A549 (cell line): ENCODE measurements at regions not wholly inside any gene's neighbourhood (a gene's known extent, or its start where the extent isn't known, plus 50 kb on each side); places are given as distances from the start of the nearest gene placed in this dataset.

ENCODE experiments used
- ATAC-seq, 2 experiments: fragments of 200-7000 bp in 1 of 2; fragments of >200 bp in 1 of 2; cut with Nextera tagmentation in 1 of 2; cut with Tn5 transposase in 1 of 2; 3 replicates each; pipeline versions ENCODE4 v1.8.0 to v1.9.1; 2018 to 2020; ENCODE audit warnings: mild to moderate bottlenecking in 1 of 2, moderate library complexity in 1 of 2
- CTCF ChIA-PET: fragments of 300-600 bp; sonication (Branson Sonifier 250); formaldehyde crosslinking; extraction: SDS; loops from one replicate; lab custom pipeline; 2021; ENCODE audit warnings: antibody characterized with exemption, inconsistent platforms; lab: Yijun Ruan, JAX
- POLR2A ChIA-PET: fragments of 350-600 bp; formaldehyde crosslinking; extraction: SDS; loops from one replicate; lab custom pipeline; 2021; ENCODE audit warnings: antibody characterized with exemption, inconsistent platforms; lab: Yijun Ruan, JAX
- DNase-seq, 2 experiments: peaks; one replicate each; pipeline versions ENCODE4 v3.0.0 to v3.0.0-alpha.2; 2011 to 2016; ENCODE audit warnings: low read depth in 1 of 2, low spot score in 1 of 2
- FAIRE-seq: peaks from 2 replicates; lab custom pipeline; 2011; peaks lifted over from hg19 to GRCh38; lab: Jason Lieb, UNC
- H3K27ac ChIP-seq, 2 experiments: fragments of >200 bp; sonication (Bioruptor Twin); formaldehyde crosslinking; 3 replicates each; pipeline ENCODE4 v1.5.1; 2016 to 2017
- H3K4me1 ChIP-seq: fragments of >200 bp; sonication (Bioruptor Twin); formaldehyde crosslinking; 3 replicates; pipeline ENCODE4 v1.6.1; 2016
- H3K4me2 ChIP-seq: fragments of >200 bp; sonication (Bioruptor Twin); formaldehyde crosslinking; 3 replicates; pipeline ENCODE4 v1.6.1; 2016
- H3K4me3 ChIP-seq: fragments of >200 bp; sonication (Bioruptor Twin); formaldehyde crosslinking; 3 replicates; pipeline ENCODE4 v1.5.1; 2016
- H3K9me3 ChIP-seq: fragments of >200 bp; sonication (Bioruptor Twin); formaldehyde crosslinking; 3 replicates; pipeline ENCODE4 v1.6.1; 2016
- BHLHE40 ChIP-seq: IDR thresholded peaks from 2 replicates; pipeline ENCODE4 v1.6.1; 2012; ENCODE audit warnings: low read depth, low read length, inconsistent platforms
- CBX8 ChIP-seq: fragments of 200-600 bp; sonication (generic); IDR thresholded peaks from 2 replicates; pipeline ENCODE4 v1.6.1; 2016
- CHD2 ChIP-seq: fragments of 150-350 bp; IDR thresholded peaks from 2 replicates; pipeline ENCODE4 v1.6.1; 2014; ENCODE audit warnings: low read length; ENCODE audit not compliant: partially characterized antibody
- EHF ChIP-seq: fragments of 250-450 bp; sonication (Bioruptor Pico); IDR thresholded peaks from 2 replicates; pipeline ENCODE4 v1.5.0; 2020; ENCODE audit warnings: mild to moderate bottlenecking
- ESRRA ChIP-seq: fragments of 150-350 bp; IDR thresholded peaks from 2 replicates; pipeline ENCODE4 v1.6.1; 2014; ENCODE audit warnings: mild to moderate bottlenecking, low read length, borderline replicate concordance
- FOSB ChIP-seq: fragments of 250-450 bp; sonication (Bioruptor Pico); IDR thresholded peaks from 2 replicates; pipeline ENCODE4 v1.5.0; 2020; ENCODE audit warnings: mild to moderate bottlenecking, moderate library complexity
- FOXS1 ChIP-seq: fragments of 250-450 bp; sonication (Bioruptor Pico); IDR thresholded peaks from 2 replicates; pipeline ENCODE4 v1.5.0; 2020; ENCODE audit warnings: mild to moderate bottlenecking, moderate library complexity
- HDAC2 ChIP-seq: fragments of 200-600 bp; sonication (generic); IDR thresholded peaks from 2 replicates; pipeline ENCODE4 v1.6.1; 2016
- HEYL ChIP-seq: fragments of 250-450 bp; sonication (Bioruptor Pico); IDR thresholded peaks from 2 replicates; pipeline ENCODE4 v1.8.0; 2021; ENCODE audit warnings: mild to moderate bottlenecking, moderate library complexity
- HOXB5 ChIP-seq: fragments of 250-450 bp; sonication (Bioruptor Pico); IDR thresholded peaks from 2 replicates; pipeline ENCODE4 v1.5.0; 2020; ENCODE audit warnings: mild to moderate bottlenecking, moderate library complexity
- JUNB ChIP-seq: fragments of >200 bp; sonication (Bioruptor Twin); formaldehyde crosslinking; IDR thresholded peaks from 2 replicates; pipeline ENCODE4 v1.6.1; 2016
- MYC ChIP-seq: IDR thresholded peaks from 2 replicates; pipeline ENCODE4 v1.6.1; 2012; ENCODE audit warnings: mild to moderate bottlenecking, inconsistent platforms, low read length, improper control_type of control experiment, borderline replicate concordance
- NR3C1 ChIP-seq: fragments of >200 bp; sonication (Bioruptor Twin); formaldehyde crosslinking; IDR thresholded peaks from 3 replicates; pipeline ENCODE4 v1.6.1; 2017
- PHF8 ChIP-seq: fragments of 200-600 bp; sonication (generic); IDR thresholded peaks from 2 replicates; pipeline ENCODE4 v1.6.1; 2016; ENCODE audit warnings: low read depth, mild to moderate bottlenecking, antibody characterized with exemption, moderate library complexity, borderline replicate concordance
- RARB ChIP-seq: fragments of 250-450 bp; sonication (Bioruptor Pico); IDR thresholded peaks from 2 replicates; pipeline ENCODE4 v1.8.0; 2021; ENCODE audit warnings: mild to moderate bottlenecking, moderate library complexity
- RCOR1 ChIP-seq: fragments of 150-350 bp; IDR thresholded peaks from 2 replicates; pipeline ENCODE4 v1.6.1; 2014; ENCODE audit warnings: antibody characterized with exemption, low read length, low read depth
- RFX5 ChIP-seq: fragments of 450-650 bp; IDR thresholded peaks from 2 replicates; pipeline ENCODE4 v1.7.1; 2014; ENCODE audit warnings: antibody characterized with exemption, mild to moderate bottlenecking, moderate library complexity
- TP53 ChIP-seq: fragments of 250-450 bp; sonication (Bioruptor Pico); IDR thresholded peaks from 2 replicates; pipeline ENCODE4 v1.5.0; 2021; ENCODE audit warnings: mild to moderate bottlenecking, moderate library complexity
- ZNF302 ChIP-seq: fragments of 250-450 bp; sonication (Bioruptor Pico); IDR thresholded peaks from 2 replicates; pipeline ENCODE4 v1.9.0; 2021; ENCODE audit warnings: inconsistent platforms, mild to moderate bottlenecking, moderate library complexity
- WGBS: methylation state at CpG from one replicate; pipeline ENCODE4 v1.1.6; 2017; ENCODE audit errors: missing lambda C conversion rate; 5-methylcytosine and 5-hydroxymethylcytosine counted together
- TF ChIP-seq, protein P1 (sequence below): fragments of 250-450 bp; sonication (Bioruptor Pico); IDR thresholded peaks from 2 replicates; pipeline ENCODE4 v1.5.0; 2021; ENCODE audit warnings: mild to moderate bottlenecking, moderate library complexity, borderline replicate concordance
- TF ChIP-seq, protein P2 (sequence below): fragments of 250-450 bp; sonication (Bioruptor Pico); IDR thresholded peaks from 2 replicates; pipeline ENCODE4 v1.5.0; 2020; ENCODE audit warnings: low read depth, mild to moderate bottlenecking, moderate library complexity
- TF ChIP-seq, protein P3 (sequence below): IDR thresholded peaks from 2 replicates; pipeline ENCODE4 v1.6.1; 2012
- TF ChIP-seq, protein P4 (sequence below): IDR thresholded peaks from 2 replicates; pipeline ENCODE4 v1.6.1; 2012; ENCODE audit warnings: low read depth, borderline replicate concordance
- TF ChIP-seq, protein P5 (sequence below): fragments of 450-650 bp; IDR thresholded peaks from 2 replicates; pipeline ENCODE4 v1.6.1; 2014; ENCODE audit warnings: antibody characterized with exemption

DNA sequence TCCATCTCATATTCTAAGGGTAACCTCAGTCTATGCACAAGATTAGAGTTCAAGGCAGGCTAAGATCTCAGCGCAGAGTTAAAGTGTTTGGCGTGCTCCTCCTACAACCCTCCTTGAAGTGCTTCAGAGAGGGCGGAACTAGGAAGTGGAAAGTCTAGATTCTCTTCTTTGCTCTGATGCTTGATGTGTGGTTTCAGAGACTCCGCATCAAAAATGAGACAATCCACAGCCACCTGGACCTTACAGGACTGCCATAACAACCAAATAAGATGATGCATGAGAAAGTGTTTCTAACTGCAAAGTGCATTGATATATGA lies 161.3 kb upstream of the ATP11B start:
- WGBS, result 94% methylated on average over 4 of the region's 4 CpGs
- FAIRE-seq, result no peak
- no peak for ATAC-seq
- H3K4me1 ChIP-seq, result no peaks in the 10 kb centered on the region
- TF ChIP-seq RFX5 (no peak), MYC (no peak), PHF8 (no peak), HEYL (CRISPR knock-in tag) (no peak)
- no peaks in the 10 kb centered on the region for H3K9me3 ChIP-seq
- H3K4me2 ChIP-seq, result no peak overlapping the region
- CTCF ChIA-PET, result no interaction called here
- DNase-seq, result no peak
- POLR2A ChIA-PET, result no interaction called here
- no peak overlapping the region for H3K27ac ChIP-seq
- H3K4me3 ChIP-seq, result no peak overlapping the region

DNA sequence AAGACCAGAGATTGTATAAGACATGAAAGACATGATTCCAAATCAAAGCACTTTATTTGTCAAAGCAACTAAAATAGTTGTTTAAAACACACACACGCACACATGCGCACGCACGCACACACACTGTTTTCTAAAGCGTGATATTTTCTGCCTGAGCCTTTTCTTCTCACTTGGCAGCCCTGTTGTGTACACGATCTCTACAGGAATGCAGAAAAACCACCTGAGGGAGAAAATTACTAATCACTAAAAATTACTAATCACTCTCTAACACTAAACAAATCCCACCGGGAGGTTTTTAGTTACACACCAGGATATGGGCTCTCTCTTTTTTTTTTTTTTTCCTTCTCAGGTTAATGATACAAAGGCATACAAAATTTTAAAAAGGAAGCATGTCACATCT lies 160.1 kb upstream of the ATP11B start:
- no peak overlapping the region for H3K4me3 ChIP-seq
- 85% methylated on average over 7 of the region's 7 CpGs for WGBS
- no peak overlapping the region for H3K4me2 ChIP-seq
- H3K9me3 ChIP-seq, result no peaks in the 10 kb centered on the region
- FAIRE-seq (no peak), DNase-seq (no peak), ATAC-seq (no peak)
- no peaks in the 10 kb centered on the region for H3K4me1 ChIP-seq
- ChIA-PET POLR2A (no interaction called here), CTCF (no interaction called here)
- H3K27ac ChIP-seq, result no peak overlapping the region
- TF ChIP-seq, protein P1, sequence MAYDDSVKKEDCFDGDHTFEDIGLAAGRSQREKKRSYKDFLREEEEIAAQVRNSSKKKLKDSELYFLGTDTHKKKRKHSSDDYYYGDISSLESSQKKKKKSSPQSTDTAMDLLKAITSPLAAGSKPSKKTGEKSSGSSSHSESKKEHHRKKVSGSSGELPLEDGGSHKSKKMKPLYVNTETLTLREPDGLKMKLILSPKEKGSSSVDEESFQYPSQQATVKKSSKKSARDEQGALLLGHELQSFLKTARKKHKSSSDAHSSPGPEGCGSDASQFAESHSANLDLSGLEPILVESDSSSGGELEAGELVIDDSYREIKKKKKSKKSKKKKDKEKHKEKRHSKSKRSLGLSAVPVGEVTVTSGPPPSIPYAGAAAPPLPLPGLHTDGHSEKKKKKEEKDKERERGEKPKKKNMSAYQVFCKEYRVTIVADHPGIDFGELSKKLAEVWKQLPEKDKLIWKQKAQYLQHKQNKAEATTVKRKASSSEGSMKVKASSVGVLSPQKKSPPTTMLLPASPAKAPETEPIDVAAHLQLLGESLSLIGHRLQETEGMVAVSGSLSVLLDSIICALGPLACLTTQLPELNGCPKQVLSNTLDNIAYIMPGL (CRISPR knock-in tag), result no peak
- TF ChIP-seq ZNF302, result no peak
- TF ChIP-seq, protein P2, sequence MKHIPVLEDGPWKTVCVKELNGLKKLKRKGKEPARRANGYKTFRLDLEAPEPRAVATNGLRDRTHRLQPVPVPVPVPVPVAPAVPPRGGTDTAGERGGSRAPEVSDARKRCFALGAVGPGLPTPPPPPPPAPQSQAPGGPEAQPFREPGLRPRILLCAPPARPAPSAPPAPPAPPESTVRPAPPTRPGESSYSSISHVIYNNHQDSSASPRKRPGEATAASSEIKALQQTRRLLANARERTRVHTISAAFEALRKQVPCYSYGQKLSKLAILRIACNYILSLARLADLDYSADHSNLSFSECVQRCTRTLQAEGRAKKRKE (CRISPR knock-in tag), result no peak
- no peak for TF ChIP-seq CBX8
- no peak for TF ChIP-seq HOXB5 (CRISPR knock-in tag)
- no peak for TF ChIP-seq FOSB
- TF ChIP-seq FOXS1 (CRISPR knock-in tag), result no peak
- TF ChIP-seq, protein P3, sequence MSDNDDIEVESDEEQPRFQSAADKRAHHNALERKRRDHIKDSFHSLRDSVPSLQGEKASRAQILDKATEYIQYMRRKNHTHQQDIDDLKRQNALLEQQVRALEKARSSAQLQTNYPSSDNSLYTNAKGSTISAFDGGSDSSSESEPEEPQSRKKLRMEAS, result no peak
- no peak for TF ChIP-seq EHF (CRISPR knock-in tag)

DNA sequence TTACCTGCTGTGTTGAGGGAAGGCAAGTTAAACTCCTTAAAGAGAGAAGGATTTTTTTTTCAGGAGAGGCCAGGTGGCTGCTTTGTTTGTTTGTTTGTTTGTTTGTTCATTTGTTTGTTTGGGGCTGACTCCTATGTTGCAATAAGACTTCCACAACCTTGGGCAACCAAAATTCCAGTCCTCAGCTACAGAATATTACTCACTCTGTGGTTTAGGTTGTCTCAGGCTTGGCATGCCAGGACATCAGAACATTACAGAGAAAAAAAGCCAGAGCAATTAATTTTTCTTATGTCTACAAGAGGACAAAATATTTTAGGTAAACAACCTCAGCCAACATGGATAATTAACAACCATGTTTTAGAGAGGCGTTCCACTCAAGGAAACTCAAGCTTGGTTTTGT lies 156.7 kb upstream of the ATP11B start:
- TF ChIP-seq CHD2 (no peak), JUNB (no peak), NR3C1 (no peak), BHLHE40 (no peak), MYC (no peak), HOXB5 (CRISPR knock-in tag) (no peak), TP53 (CRISPR knock-in tag) (no peak), CBX8 (no peak), ESRRA (no peak), RFX5 (no peak), RARB (CRISPR knock-in tag) (no peak), HDAC2 (no peak), RCOR1 (no peak), PHF8 (no peak)
- TF ChIP-seq, protein P3, result no peak
- TF ChIP-seq, protein P4, sequence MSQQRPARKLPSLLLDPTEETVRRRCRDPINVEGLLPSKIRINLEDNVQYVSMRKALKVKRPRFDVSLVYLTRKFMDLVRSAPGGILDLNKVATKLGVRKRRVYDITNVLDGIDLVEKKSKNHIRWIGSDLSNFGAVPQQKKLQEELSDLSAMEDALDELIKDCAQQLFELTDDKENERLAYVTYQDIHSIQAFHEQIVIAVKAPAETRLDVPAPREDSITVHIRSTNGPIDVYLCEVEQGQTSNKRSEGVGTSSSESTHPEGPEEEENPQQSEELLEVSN, result no peak
- TF ChIP-seq, protein P5, sequence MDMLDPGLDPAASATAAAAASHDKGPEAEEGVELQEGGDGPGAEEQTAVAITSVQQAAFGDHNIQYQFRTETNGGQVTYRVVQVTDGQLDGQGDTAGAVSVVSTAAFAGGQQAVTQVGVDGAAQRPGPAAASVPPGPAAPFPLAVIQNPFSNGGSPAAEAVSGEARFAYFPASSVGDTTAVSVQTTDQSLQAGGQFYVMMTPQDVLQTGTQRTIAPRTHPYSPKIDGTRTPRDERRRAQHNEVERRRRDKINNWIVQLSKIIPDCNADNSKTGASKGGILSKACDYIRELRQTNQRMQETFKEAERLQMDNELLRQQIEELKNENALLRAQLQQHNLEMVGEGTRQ, result no peak
- ChIA-PET CTCF (interaction anchor here (1.1 to 1.3 kb wide), 2 partner anchors 13 to 18 kb away, joined by 3 to 4 read pairs; no protein-coding TSS in a partner anchor), POLR2A (no interaction called here)
- DNase-seq, result no peak
- Histone ChIP-seq H3K4me1 (no peaks in the 10 kb centered on the region), H3K27ac (no peak overlapping the region), H3K4me2 (no peak overlapping the region), H3K4me3 (no peak overlapping the region), H3K9me3 (no peaks in the 10 kb centered on the region)
- 8% methylated on average over 1 of the region's 1 CpG for WGBS
- ATAC-seq, result no peak
- no peak for FAIRE-seq
